ENCODE measurements at regions not wholly inside any gene's neighbourhood (a gene's known extent, or its start where the extent isn't known, plus 50 kb on each side); places are given as distances from the start of the nearest gene placed in this dataset.

DNA sequence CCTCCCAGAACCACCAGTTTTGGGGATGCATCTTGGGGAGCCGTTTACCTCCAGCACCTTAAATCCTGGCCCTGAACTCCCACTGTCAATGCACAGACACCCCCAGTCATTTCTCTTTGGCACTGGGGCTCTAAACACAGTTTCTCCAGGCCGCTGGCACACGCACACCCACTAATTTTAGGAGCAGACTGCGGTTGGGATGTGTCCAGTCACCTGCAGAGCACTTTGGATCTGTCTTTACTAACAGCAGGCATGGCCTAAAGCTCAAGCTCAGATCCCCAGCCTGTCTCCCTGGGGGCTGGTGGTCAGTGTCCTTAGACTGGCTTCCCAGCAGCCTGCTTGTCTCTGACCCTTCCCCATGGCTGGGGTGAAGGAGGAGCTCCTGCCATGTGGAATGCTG lies 49.9 kb downstream of the SYNE3 start:
- POLR2A ChIA-PET: no interaction called here
- CTCF ChIA-PET: no interaction called here

DNA sequence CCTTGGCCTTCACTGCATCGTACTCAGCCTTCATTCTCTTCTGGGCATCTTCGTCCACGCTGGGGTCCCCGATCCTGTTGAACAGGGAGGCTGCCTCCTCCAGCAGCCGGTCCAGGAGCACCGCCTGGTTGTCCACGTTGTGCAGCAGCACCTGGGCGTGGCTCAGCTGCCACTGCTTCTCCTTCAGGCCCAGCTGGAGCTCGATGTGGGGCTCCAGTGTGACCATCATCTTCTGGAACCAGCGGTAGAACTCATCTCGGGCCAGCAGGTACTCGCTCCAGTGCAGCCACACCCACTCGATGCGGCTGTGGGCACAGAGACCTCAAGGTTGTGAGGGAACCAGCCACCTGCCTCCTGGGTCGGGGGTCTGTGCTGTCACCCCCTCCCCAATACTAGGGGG lies 50.5 kb downstream of the SYNE3 start:
- POLR2A ChIA-PET: no interaction called here
- CTCF ChIA-PET: no interaction called here

DNA sequence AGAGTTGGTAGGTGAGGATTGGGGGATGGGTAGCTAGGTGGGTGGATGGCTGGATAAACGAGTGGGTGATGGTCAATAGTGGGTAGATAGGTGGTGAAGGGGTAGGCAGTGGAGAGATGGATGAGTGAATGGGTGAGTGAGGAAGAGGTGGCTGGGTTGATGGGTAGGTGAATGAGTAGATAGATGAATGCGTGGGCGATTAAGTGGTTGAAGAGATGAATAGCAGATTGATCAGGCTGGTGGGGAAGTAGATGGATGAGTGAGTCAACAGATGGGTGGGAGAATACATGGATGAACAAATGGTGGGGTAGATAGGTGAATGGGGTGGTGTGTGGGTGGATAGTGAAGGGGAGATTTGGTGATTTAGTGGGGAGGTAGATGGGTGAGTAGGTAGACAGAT lies 51.1 kb downstream of the SYNE3 start:
- CTCF ChIA-PET: interaction anchor here (1.6 to 3.3 kb wide), 3 partner anchors 31 to 62 kb away, joined by 3 to 10 read pairs (median 6); no protein-coding TSS in a partner anchor
- POLR2A ChIA-PET: no interaction called here

DNA sequence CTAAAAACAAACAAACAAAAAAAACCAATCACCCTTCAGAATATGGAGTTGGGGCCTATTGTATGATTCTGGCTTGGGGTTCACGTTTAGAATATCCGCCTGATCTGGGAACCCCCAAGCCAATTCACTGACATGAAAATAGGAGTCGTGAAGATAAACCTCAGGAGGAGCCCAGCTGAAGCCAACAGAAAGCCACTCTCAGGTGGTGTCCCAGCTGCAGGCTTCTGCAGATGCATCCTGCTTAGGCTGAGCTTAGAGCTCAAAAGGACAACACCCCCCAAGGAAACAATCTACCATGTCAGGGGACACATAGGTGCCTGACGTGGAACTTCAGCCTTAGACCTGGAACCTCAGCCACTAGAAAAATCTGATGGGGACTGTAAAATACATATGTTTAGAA lies 51.9 kb downstream of the SYNE3 start:
- CTCF ChIA-PET: interaction anchor here (1.6 to 3.3 kb wide), 3 partner anchors 31 to 63 kb away, joined by 3 to 10 read pairs (median 6); no protein-coding TSS in a partner anchor

DNA sequence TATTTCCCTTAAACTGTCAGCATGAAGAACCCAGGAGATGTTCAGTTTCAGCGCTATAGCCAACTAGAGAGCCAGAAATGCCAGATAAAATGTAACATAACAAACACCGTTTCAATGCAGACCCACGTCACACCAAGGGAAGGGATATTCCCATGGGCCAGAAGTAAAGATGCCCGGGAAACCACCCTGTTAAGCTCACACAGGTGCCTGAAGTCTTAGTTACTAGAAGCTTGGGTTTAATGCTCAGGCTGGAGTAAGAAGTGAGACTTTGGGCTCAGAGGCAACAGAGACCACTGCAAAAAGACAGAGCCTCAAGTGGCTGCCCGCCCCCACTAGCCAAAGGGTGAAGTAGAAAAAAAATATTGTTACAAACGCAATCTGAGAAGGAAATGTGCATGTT lies 52.3 kb downstream of the SYNE3 start:
- CTCF ChIA-PET: interaction anchor here (1.6 to 3.3 kb wide), 3 partner anchors 32 to 63 kb away, joined by 3 to 10 read pairs (median 6); no protein-coding TSS in a partner anchor
- POLR2A ChIA-PET: no interaction called here

More for the DNA sequence above, 51.9 kb downstream of the SYNE3 start:
- POLR2A ChIA-PET: interaction anchor here (0.7 kb wide), 1 partner anchor 44 kb away, joined by 6 read pairs; no protein-coding TSS in a partner anchor

DNA sequence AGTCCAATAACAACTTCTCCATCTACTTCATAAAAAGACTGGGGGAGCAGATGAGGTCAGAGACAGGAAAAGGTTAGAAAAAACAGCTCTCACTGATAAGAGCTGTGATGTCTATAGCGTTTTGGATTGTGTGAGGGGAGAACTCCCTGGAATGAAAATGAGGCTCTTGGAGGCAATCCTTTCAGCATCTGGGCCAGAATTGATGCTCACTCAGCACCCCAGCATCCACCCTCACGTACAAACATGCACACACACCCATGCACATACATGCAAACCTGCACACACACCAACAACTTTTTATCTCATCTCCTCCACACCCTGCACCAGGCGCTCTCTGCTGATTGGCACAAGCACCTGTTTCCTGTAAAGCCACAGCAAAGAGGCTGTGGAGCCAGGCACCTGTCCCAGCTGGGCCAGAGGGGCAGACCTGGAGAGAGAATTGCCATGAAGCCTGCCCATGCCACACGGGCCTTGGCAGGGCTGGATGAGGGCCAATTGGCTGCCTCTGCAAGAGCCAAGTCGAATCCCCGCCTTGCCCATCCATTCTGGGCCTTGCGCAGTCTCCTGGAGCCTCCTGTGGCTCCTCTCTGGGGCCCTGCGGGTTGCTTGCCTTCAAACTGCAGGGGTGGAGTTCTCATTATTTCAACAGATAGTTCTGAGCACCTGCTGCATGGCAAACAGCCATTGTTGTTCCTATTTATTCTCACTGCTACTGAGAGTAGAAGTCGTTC lies 53.1 kb downstream of the SYNE3 start:
- ChIA-PET POLR2A (no interaction called here), CTCF (interaction anchor here (2.4 to 3.3 kb wide), 2 partner anchors 60 to 64 kb away, joined by 6 to 10 read pairs; no protein-coding TSS in a partner anchor)

DNA sequence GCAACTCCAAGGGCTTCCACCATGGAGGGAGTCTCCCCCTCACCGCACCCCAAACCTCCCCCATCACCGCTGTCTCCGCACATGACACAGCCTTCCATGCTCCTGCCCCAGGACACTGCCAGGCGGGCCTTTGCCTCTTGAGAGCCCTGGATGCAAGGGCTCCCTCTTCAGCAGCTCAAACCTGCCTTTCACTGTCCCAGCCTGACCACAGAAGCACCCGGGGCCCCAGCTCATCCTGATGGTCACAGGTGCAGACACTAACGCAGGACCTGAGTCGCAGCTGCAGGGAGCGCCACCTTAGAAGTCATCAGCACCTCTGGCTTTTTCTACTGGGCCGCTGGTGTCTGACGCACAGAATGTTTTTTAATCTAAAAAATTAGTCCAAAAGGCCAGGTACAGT lies 54.0 kb downstream of the SYNE3 start:
- POLR2A ChIA-PET: no interaction called here

DNA sequence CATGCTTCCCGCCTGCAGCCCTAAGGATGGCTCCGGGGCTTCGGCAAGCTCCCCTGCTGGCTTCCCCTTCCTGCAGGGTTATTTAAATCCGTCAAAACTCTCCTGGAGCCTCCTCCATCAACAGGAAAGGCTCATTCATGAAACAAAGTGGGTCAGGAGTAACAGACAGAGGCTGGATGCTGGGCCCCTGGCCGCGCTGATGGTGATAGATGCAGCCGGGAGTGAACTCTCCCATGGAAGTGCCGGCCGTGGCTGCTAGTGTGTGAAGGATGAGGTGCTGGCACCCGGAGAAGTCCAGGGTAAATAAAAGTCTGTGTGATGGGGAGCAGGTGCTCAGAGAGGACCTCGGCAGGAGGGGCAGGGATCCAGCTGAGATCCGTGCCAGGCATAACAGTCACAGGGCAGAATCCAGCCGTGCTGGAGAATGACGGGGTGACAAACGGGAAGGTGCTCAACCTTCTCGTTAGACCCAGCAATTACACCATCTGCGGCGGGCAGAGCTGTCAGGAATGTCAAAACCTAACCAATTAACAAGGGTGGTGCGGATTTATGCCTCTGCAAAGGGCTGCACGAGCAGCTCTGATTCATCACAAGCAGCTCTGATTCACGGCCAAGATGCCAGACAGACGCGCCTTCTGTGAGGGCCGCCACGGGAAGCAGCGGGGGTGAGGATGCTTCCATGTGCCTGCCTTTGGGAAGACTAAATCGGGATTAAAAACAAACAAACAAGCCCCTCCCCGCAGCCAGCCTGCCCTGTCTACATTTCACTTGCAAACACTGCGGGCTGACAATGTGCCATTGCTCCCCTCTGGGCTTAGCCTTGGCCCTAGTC lies 55.6 kb downstream of the SYNE3 start:
- ChIA-PET CTCF (no interaction called here), POLR2A (no interaction called here)

More for the DNA sequence above, 54.0 kb downstream of the SYNE3 start:
- CTCF ChIA-PET: interaction anchor here (3.3 kb wide), 1 partner anchor 65 kb away, joined by 10 read pairs; no protein-coding TSS in a partner anchor

DNA sequence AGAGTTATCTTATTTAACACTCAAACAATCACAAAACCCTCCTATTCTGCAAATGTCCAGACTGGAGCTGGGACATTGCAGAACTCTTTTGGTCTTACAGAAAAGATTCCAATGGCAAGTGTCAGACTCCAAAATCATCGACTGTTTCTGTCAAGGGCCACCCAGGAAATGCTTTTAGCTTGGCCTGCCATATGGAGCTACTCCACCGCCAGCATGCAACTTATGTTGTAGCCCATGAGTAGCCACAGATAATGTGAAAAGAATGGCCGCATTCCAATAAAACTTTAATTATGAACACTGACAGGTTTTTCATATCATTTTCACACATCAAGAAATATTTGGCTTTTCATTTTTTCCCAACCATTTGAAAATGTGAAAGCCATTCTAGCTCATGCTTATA lies 57.5 kb downstream of the SYNE3 start:
- ChIA-PET POLR2A (no interaction called here), CTCF (interaction anchor here (1.0 kb wide), 1 partner anchor 17 kb away, joined by 3 read pairs; no protein-coding TSS in a partner anchor)

DNA sequence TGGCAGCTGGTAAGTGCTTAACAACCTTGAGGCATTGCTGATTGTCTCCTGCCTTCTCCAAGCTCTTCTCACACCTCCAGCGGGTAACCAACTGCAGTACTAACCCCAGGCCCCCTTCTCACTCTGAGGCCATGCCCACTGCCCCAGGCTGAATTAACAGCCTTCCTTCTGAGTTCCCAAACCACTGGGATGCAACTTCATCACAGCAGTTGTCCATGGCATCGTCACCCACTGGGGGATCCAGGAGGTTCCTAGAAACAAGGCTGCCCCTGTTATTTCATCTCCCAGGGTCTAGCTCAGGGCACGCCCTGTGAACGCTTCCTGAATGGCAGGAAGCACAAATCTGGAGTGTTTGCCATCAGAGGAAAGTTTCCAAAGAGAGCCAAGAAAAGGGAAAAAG lies 58.0 kb downstream of the SYNE3 start:
- ChIA-PET POLR2A (interaction anchor here (1.6 kb wide), 1 partner anchor 16 kb away, joined by 3 read pairs; no protein-coding TSS in a partner anchor), CTCF (interaction anchor here (0.9 to 1.0 kb wide), 2 partner anchors 16 to 69 kb away, joined by 3 read pairs; no protein-coding TSS in a partner anchor)

DNA sequence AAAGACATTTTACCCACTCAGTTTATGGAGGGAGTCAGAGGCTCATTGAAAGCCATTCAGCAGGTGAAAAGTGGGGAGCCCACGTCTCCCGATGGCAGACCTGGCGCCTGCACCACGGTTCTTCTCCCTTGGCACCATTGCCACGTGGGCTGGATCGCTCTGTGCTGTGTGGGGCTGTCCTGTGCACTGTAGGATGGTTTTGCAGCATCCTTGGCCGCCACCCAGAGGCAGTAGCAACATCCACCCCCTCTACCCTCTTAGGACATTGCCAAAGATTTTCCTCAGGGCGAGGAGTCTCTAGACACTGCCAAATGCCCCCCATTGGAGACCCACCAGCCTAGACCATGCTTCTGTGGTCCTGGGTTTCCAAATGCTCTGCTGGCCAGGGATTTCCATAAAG lies 60.2 kb downstream of the SYNE3 start:
- POLR2A ChIA-PET: no interaction called here
- CTCF ChIA-PET: interaction anchor here (1.2 kb wide), 1 partner anchor 11 kb away, joined by 3 read pairs; no protein-coding TSS in a partner anchor

DNA sequence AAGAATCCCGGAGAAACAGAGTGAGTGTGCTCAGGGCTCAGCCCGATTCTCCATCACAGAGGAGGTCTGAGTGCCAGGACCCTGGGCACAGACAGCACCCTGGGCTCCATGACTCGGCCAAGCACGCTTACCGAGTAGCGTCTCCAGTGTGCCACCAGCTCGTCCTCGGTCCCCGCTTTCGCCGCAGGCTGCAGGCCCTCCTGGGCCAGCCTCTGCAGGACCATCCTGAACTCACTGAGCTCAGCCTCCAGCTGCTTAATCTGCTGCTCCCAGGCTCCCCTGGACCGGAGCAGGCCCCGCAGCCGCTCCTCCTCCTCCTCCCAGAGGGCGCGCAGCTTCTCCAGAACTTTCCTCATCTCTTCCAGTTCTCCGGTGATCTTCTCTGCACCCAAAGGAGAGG lies 61.2 kb downstream of the SYNE3 start:
- ChIA-PET CTCF (no interaction called here), POLR2A (interaction anchor here (0.6 kb wide), 1 partner anchor 49 kb away, joined by 3 read pairs; no protein-coding TSS in a partner anchor)

DNA sequence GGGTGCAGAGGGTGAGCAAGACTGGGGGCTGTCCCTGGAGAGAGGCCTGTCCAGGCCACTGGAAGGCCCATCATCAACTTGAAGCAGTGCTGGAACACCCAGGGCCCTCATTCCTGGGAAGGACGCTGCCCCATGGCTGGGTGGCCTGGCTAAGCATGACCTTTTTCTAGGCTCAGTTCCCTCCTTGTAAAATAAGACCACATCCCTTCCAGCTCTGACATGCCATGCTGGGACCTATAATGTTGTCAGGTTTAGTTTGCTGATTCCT lies 62.8 kb downstream of the SYNE3 start:
- CTCF ChIA-PET: interaction anchor here (2.1 to 2.2 kb wide), 2 partner anchors 9 to 12 kb away, joined by 9 read pairs; no protein-coding TSS in a partner anchor
- POLR2A ChIA-PET: no interaction called here

DNA sequence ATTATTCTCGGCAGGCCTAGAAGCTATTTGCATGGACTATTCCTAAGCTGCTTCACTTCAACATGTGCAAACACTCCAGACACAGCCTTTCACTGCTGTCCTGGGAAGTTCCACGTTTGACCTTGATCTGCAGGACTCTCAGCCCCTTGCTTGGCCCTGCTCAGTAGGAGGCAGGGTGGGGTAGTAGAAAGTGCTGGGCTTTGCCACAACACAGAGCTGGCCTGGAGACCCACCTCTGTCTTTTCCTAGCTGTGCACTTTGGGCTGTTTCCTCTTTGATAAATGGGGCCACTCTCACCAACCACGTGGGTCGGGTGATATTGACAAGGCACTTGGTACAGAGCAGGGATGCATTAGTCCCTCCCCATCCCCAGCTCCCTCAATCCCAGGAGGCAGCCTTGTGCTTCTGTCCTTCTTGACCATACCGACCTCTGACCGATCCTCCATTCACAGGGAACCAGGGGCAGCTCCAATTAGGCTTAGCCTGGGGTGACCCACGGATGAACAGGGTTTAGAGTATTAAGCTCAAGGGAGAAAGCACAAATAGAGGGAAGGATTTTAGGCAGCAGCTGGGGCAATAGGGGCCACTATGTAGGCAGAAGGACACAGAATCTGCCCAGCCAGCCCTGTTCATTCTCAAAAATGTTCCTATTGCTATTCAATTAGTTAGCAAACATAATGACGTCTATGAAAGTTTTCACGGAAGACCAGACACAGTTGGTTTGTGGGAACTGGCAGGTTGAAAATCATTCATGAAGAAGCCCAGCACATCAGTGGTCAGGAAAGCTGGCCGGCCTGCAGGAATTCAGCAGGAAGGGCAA lies 63.3 kb downstream of the SYNE3 start:
- ChIA-PET CTCF (interaction anchor here (1.3 to 2.2 kb wide), 3 partner anchors 9 to 71 kb away, joined by 3 to 9 read pairs (median 9); no protein-coding TSS in a partner anchor), POLR2A (interaction anchor here (0.5 kb wide), 1 partner anchor 27 kb away, joined by 4 read pairs; no protein-coding TSS in a partner anchor)

DNA sequence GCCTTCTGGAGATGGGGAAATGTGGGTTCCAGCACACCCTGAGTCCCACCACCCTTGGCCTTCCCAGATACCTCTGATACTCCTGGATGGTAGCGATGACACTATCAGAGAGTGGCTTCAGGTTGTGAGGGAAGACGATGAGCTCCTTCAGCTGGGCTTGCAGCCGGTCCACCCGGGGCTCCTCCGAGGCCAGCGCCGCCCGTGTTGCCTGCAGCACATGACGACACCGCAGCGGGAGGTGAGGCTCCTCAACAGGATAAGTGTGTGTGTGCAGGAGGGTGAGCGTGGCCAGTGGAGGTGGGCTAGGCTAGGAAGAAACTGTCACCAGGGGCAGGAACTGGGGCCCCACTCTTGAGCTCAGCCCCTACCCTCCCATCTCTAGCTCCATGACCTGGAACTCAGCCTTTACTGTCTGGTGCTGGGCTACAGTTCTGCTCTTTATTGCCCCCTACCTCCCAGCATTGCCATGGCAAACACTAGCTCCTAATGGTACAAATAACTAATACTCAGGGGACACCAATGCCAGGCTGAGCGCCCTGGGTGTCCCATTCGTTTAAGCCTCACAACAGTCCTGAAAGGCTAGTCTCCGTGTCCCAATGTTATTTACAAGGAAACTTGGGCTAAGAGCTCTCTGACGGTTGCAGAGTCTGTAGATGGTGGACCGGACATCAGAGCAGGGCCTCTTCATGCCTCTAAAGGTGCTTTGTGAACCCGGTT lies 64.1 kb downstream of the SYNE3 start:
- ChIA-PET POLR2A (interaction anchor here (0.5 kb wide), 1 partner anchor 28 kb away, joined by 4 read pairs; no protein-coding TSS in a partner anchor), CTCF (interaction anchor here (0.8 to 2.2 kb wide), 4 partner anchors 8 to 75 kb away, joined by 3 to 9 read pairs (median 6); no protein-coding TSS in a partner anchor)

DNA sequence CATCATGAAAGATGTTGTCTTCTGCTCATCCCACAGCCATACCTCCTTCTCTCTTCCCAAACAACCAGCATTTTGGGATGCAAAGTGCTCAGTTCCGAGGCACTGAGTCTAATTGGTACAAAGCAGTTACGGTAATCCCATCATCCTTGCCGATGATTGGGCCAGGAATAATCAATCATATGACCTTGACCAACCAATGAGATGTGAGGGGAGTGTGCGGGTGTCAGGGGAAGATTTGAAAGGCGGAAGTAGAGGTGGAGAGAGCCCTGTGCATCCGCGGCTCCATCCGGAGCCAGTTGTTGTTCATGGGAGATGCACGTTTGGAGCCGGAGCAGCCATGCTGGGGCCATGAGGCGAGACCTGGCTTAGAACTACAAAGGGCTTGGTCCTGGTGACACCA lies 67.3 kb downstream of the SYNE3 start:
- POLR2A ChIA-PET: no interaction called here
- CTCF ChIA-PET: interaction anchor here (0.9 kb wide), 1 partner anchor 82 kb away, joined by 3 read pairs; no protein-coding TSS in a partner anchor

DNA sequence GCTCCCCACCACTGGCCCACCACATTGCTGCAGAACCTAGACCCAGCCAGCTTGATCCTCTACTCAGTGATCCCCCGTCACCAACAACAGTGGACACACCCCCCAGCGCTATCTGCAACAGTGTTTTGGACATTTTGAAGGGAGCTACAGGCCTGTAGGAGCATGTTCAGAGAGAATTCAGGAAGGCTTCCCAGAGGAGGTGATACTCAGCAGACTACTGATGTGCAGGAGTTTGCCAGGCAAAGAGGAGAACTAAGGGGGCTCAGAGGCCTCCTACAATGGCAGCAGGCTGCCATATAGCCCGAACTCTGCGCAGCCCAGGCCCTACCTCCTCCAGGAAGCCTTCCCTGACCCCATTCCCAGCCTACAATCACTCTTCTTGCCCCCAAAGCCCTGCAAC lies 70.0 kb downstream of the SYNE3 start:
- ChIA-PET POLR2A (interaction anchor here (1.6 kb wide), 1 partner anchor 80 kb away, joined by 3 read pairs; no protein-coding TSS in a partner anchor), CTCF (interaction anchor here (0.5 to 1.6 kb wide), 3 partner anchors 80 to 850 kb away, joined by 3 to 7 read pairs (median 5); no protein-coding TSS in a partner anchor)

DNA sequence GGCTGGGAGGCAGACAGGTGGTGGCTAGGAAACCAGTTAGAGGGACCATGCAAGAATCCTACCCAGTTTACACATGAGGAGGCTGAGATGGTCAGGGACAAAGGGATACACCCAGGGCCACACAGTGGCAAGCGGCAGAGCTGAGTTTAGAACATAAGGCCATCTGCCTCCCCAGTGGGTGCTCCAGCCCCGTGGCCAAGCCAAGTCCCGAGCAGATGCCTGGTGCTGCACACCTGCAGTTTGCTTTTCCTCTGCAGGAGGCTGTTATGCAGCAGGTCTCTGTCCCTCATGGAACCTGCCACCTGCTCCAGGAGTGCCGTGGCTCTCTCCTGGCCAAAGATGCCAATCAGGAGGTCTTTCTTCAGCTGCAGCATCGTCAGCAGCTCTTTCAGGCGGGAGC lies 70.8 kb downstream of the SYNE3 start:
- POLR2A ChIA-PET: interaction anchor here (1.6 kb wide), 1 partner anchor 81 kb away, joined by 3 read pairs; no protein-coding TSS in a partner anchor
- CTCF ChIA-PET: interaction anchor here (0.5 to 1.0 kb wide), 3 partner anchors 11 to 851 kb away, joined by 3 to 5 read pairs (median 5); no protein-coding TSS in a partner anchor
